Caco-2 (cell line): ENCODE measurements at regions not wholly inside any gene's neighbourhood (a gene's known extent, or its start where the extent isn't known, plus 50 kb on each side); places are given as distances from the start of the nearest gene placed in this dataset.

Source experiments
- BruUV-seq: library from RNA; stranded (reverse); fragments of 400-500 nt; replicated peaks from 2 replicates; lab custom pipeline; 2021; lab: Mats Ljungman, UMichigan
- CTCF ChIA-PET: fragments of 300-600 bp; sonication (Branson Sonifier 250); formaldehyde crosslinking; loops from one replicate; lab custom pipeline; 2022; ENCODE audit warnings: antibody characterized with exemption; lab: Charles Lee
- POLR2A ChIA-PET: fragments of 300-600 bp; sonication (Branson Sonifier 250); formaldehyde crosslinking; loops from one replicate; lab custom pipeline; 2022; ENCODE audit warnings: antibody characterized with exemption; lab: Charles Lee
- DNase-seq, 2 experiments: peaks; one replicate each; pipeline versions ENCODE4 v3.0.0 to v3.0.0-alpha.2; 2020 to 2022
- H3K27me3 ChIP-seq: replicated peaks from 2 replicates; pipeline ENCODE4 v1.6.0; 2011; ENCODE audit warnings: low read length; ENCODE audit not compliant: control insufficient read depth, insufficient read depth
- H3K36me3 ChIP-seq: 2 replicates; pipeline ENCODE4 v1.5.1; 2011; ENCODE audit warnings: low read length; ENCODE audit not compliant: control insufficient read depth, insufficient read depth
- H3K4me1 ChIP-seq: fragments of 250-450 bp; sonication (Bioruptor Pico); 2 replicates; pipeline ENCODE4 v1.5.1; 2020; ENCODE audit warnings: mild to moderate bottlenecking
- H3K4me3 ChIP-seq: 2 replicates; pipeline ENCODE4 v1.5.1; 2011; ENCODE audit warnings: low read depth, mild to moderate bottlenecking, control low read depth, low read length
- H3K9me3 ChIP-seq: fragments of 250-450 bp; sonication (Bioruptor Pico); 2 replicates; pipeline ENCODE4 v1.5.1; 2020; ENCODE audit warnings: mild to moderate bottlenecking, moderate library complexity
- H3K27ac Mint-ChIP-seq: one replicate; pipeline ENCODE4 v1.8.0; 2022; ENCODE audit warnings: mixed read lengths; ENCODE audit not compliant: unreplicated experiment
- H3K27me3 Mint-ChIP-seq: one replicate; pipeline ENCODE4 v1.8.0; 2022; ENCODE audit warnings: mixed read lengths; ENCODE audit not compliant: insufficient read depth, unreplicated experiment
- H3K36me3 Mint-ChIP-seq: one replicate; pipeline ENCODE4 v1.8.0; 2022; ENCODE audit warnings: mild to moderate bottlenecking, mixed read lengths; ENCODE audit not compliant: insufficient read depth, unreplicated experiment
- H3K4me1 Mint-ChIP-seq: one replicate; pipeline ENCODE4 v1.8.0; 2022; ENCODE audit warnings: low read depth, mixed read lengths; ENCODE audit not compliant: unreplicated experiment
- H3K4me3 Mint-ChIP-seq: one replicate; pipeline ENCODE4 v1.8.0; 2022; ENCODE audit warnings: mild to moderate bottlenecking, moderate library complexity, mixed read lengths; ENCODE audit not compliant: unreplicated experiment
- H3K9me3 Mint-ChIP-seq: one replicate; pipeline ENCODE4 v1.8.0; 2022; ENCODE audit warnings: mixed read lengths; ENCODE audit not compliant: unreplicated experiment
- intact Hi-C: fragments of 100-400 bp; cut with micrococcal nuclease; formaldehyde crosslinking; loops from one replicate; pipeline ENCODE4 v1.10.0; 2022; ENCODE audit not compliant: unreplicated experiment
- TF ChIP-seq, protein P1 (sequence below), 2 experiments: fragments of 200-600 bp in 1 of 2; IDR thresholded peaks; 1 replicate in 1 of 2; 2 replicates in 1 of 2; pipeline versions ENCODE4 v1.5.1 to v1.8.0; 2011 to 2022; ENCODE audit warnings: antibody characterized with exemption in 1 of 2, control low read depth in 1 of 2, inconsistent platforms in 1 of 2, low read depth in 1 of 2, low read length in 1 of 2, mild to moderate bottlenecking in 1 of 2, moderate library complexity in 1 of 2; ENCODE audit not compliant: insufficient read depth in 1 of 2, severe bottlenecking in 1 of 2, unreplicated experiment in 1 of 2

- no TSS peak for BruUV-seq
- intact Hi-C loops = no loop called here
- no peaks in the 10 kb centered on the region for H3K9me3 ChIP-seq
Measured at GRCh38 chrX:88990882-88991582, 244.0 kb downstream of the CPXCR1 start.

GRCh38 chrX:88991583-88992132, 244.6 kb downstream of the CPXCR1 start:
- CTCF ChIA-PET = no interaction called here
- DNase-seq = no peak
- Mint-ChIP-seq H3K27ac (no peak overlapping the region), H3K27me3 (no peaks in the 10 kb centered on the region), H3K4me3 (no peak overlapping the region), H3K9me3 (no peaks in the 10 kb centered on the region), H3K36me3 (no peaks in the 10 kb centered on the region), H3K4me1 (no peaks in the 10 kb centered on the region)
- H3K4me3 ChIP-seq = no peak overlapping the region
- intact Hi-C loops = no loop called here
- no peaks in the 10 kb centered on the region for H3K36me3 ChIP-seq
- BruUV-seq = no TSS peak
- POLR2A ChIA-PET = no interaction called here
- H3K27me3 ChIP-seq = no peaks in the 10 kb centered on the region
- TF ChIP-seq, protein P1, sequence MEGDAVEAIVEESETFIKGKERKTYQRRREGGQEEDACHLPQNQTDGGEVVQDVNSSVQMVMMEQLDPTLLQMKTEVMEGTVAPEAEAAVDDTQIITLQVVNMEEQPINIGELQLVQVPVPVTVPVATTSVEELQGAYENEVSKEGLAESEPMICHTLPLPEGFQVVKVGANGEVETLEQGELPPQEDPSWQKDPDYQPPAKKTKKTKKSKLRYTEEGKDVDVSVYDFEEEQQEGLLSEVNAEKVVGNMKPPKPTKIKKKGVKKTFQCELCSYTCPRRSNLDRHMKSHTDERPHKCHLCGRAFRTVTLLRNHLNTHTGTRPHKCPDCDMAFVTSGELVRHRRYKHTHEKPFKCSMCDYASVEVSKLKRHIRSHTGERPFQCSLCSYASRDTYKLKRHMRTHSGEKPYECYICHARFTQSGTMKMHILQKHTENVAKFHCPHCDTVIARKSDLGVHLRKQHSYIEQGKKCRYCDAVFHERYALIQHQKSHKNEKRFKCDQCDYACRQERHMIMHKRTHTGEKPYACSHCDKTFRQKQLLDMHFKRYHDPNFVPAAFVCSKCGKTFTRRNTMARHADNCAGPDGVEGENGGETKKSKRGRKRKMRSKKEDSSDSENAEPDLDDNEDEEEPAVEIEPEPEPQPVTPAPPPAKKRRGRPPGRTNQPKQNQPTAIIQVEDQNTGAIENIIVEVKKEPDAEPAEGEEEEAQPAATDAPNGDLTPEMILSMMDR (IDR thresholded peaks at IDR 0.05; ENCODE audit: insufficient read depth in 1 of 2, low read depth in 1 of 2, low read length in 1 of 2, severe bottlenecking in 1 of 2, unreplicated experiment in 1 of 2) = no peak
- no peaks in the 10 kb centered on the region for H3K9me3 ChIP-seq
- no peaks in the 10 kb centered on the region for H3K4me1 ChIP-seq

More at GRCh38 chrX:88990882-88991582, 244.0 kb downstream of the CPXCR1 start:
- Mint-ChIP-seq H3K4me1 (no peaks in the 10 kb centered on the region), H3K4me3 (no peak overlapping the region), H3K27ac (no peak overlapping the region), H3K9me3 (no peaks in the 10 kb centered on the region), H3K36me3 (no peaks in the 10 kb centered on the region), H3K27me3 (no peaks in the 10 kb centered on the region)
- H3K36me3 ChIP-seq = no peaks in the 10 kb centered on the region
- no peak overlapping the region for H3K4me3 ChIP-seq
- POLR2A ChIA-PET = no interaction called here
- CTCF ChIA-PET = no interaction called here
- TF ChIP-seq, protein P1 (IDR thresholded peaks at IDR 0.05; ENCODE audit: insufficient read depth in 1 of 2, low read depth in 1 of 2, low read length in 1 of 2, severe bottlenecking in 1 of 2, unreplicated experiment in 1 of 2) = no peak
- DNase-seq = no peak
- no peaks in the 10 kb centered on the region for H3K4me1 ChIP-seq
- H3K27me3 ChIP-seq = no peaks in the 10 kb centered on the region

DNA sequence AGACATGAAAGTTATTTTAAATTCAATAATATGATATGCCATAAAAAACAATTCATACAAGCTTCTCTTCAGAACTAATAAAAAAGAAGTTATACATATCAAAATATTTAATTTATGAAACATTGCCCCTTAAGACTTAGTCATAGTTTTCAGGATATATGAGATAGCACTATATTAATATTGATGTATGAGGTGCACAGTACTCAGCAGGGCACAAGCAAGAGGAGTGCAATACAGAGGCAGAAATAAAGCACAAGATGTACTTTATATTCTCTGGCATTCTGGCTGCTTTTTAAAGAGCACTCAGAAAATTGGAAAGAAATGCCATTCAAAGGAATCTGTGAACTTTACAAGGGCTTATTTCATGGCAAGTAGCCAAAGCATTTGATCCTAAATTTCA, 274.9 kb downstream of the CPXCR1 start:
- Mint-ChIP-seq H3K4me1 (no peaks in the 10 kb centered on the region), H3K27ac (no peak overlapping the region), H3K27me3 (no peaks in the 10 kb centered on the region), H3K9me3 (no peaks in the 10 kb centered on the region), H3K4me3 (no peak overlapping the region), H3K36me3 (no peaks in the 10 kb centered on the region)
- Histone ChIP-seq H3K27me3 (no peaks in the 10 kb centered on the region), H3K9me3 (no peaks in the 10 kb centered on the region), H3K4me1 (no peaks in the 10 kb centered on the region), H3K36me3 (no peaks in the 10 kb centered on the region), H3K4me3 (no peak overlapping the region)
- no peak for DNase-seq
- no TSS peak for BruUV-seq
- intact Hi-C loops = no loop called here
- ChIA-PET POLR2A (no interaction called here), CTCF (no interaction called here)
- TF ChIP-seq, protein P1 (IDR thresholded peaks at IDR 0.05; ENCODE audit: insufficient read depth in 1 of 2, low read depth in 1 of 2, low read length in 1 of 2, severe bottlenecking in 1 of 2, unreplicated experiment in 1 of 2) = no peak
